ENCODE measurements at regions not wholly inside any gene's neighbourhood (a gene's known extent, or its start where the extent isn't known, plus 50 kb on each side); places are given as distances from the start of the nearest gene placed in this dataset.

DNA sequence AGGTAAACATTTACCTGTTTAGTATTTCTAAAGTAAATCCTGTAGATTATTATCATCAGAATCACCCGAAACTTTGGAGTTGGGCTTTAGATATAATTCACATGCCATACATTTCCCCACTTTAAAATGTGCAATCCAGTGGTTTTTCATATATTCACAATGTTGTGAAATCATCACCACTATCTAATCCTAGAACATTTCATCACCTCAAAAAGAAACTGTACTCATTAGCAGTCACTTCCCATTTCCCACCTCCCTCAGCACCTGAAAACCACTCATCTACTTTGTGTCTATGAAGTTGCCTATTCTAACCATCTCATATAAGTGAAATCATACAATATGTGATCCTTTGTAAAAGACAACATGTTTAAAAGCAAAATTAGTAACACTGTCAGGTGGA lies 182.6 kb downstream of the FZD1 start:
- TF ChIP-seq, protein P1, sequence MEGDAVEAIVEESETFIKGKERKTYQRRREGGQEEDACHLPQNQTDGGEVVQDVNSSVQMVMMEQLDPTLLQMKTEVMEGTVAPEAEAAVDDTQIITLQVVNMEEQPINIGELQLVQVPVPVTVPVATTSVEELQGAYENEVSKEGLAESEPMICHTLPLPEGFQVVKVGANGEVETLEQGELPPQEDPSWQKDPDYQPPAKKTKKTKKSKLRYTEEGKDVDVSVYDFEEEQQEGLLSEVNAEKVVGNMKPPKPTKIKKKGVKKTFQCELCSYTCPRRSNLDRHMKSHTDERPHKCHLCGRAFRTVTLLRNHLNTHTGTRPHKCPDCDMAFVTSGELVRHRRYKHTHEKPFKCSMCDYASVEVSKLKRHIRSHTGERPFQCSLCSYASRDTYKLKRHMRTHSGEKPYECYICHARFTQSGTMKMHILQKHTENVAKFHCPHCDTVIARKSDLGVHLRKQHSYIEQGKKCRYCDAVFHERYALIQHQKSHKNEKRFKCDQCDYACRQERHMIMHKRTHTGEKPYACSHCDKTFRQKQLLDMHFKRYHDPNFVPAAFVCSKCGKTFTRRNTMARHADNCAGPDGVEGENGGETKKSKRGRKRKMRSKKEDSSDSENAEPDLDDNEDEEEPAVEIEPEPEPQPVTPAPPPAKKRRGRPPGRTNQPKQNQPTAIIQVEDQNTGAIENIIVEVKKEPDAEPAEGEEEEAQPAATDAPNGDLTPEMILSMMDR (IDR thresholded peaks at IDR 0.05; ENCODE audit: insufficient read depth, low read depth, low read length), result no peak
- no peak for DNase-seq (ENCODE audit: low read depth)
- POLR2A ChIA-PET, result no interaction called here
- Histone ChIP-seq H3K36me3 (ENCODE audit: control insufficient read depth, insufficient read depth, low read length) (no peaks in the 10 kb centered on the region), H3K4me3 (ENCODE audit: low read depth, low read length) (no peak overlapping the region), H3K27me3 (ENCODE audit: control insufficient read depth, insufficient read depth, low read length) (no peaks in the 10 kb centered on the region)
- CTCF ChIA-PET, result no interaction called here

DNA sequence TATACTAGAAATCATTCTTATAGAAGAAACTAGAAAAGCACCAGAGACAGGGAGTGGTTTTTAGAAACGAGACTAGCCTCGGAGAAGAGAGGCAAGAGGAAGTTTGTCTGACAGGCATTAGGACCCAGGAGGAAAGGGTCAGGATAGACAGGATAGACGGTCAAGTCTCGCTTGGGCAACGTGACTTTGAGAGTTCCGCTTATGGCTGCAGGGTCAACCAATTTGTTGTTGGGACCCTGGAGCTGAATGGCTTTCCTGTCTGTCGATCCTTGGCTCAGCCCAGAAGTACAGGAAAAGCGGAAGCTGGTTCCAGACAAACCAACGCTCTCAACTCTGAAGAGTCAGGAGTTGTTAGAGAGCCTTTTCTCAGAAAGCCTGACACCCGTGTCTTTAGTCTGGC lies 191.2 kb downstream of the FZD1 start:
- no peak overlapping the region for H3K4me3 ChIP-seq (ENCODE audit: low read depth, low read length)
- POLR2A ChIA-PET, result no interaction called here
- CTCF ChIA-PET, result no interaction called here
- TF ChIP-seq, protein P1 (IDR thresholded peaks at IDR 0.05; ENCODE audit: insufficient read depth, low read depth, low read length), result no peak
- H3K27me3 ChIP-seq (ENCODE audit: control insufficient read depth, insufficient read depth, low read length), result no peaks in the 10 kb centered on the region
- no peaks in the 10 kb centered on the region for H3K36me3 ChIP-seq (ENCODE audit: control insufficient read depth, insufficient read depth, low read length)
- no peak for DNase-seq (ENCODE audit: low read depth)

DNA sequence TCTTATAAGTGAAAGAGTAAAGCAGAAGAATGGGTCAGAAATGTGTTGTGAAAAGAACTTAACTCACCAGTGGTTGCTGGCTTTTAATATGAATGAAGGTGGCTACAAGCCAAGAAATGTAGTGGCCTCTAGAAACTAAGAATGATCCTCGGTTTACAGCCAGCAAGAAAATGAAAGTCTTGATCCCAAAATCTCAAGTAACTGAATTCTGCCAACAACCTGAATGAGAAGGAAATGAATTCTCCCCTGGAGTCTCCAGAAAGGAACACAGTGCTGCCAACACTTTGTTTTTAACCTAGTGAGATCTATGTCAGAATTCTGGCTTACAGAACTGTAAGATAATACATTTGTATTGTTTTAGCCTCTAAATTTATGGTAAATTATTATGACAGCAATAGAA lies 193.0 kb downstream of the FZD1 start:
- no peak overlapping the region for H3K4me3 ChIP-seq (ENCODE audit: low read depth, low read length)
- TF ChIP-seq, protein P1 (IDR thresholded peaks at IDR 0.05; ENCODE audit: insufficient read depth, low read depth, low read length), result no peak
- CTCF ChIA-PET, result no interaction called here
- no peaks in the 10 kb centered on the region for H3K27me3 ChIP-seq (ENCODE audit: control insufficient read depth, insufficient read depth, low read length)
- POLR2A ChIA-PET, result no interaction called here
- H3K36me3 ChIP-seq (ENCODE audit: control insufficient read depth, insufficient read depth, low read length), result no peaks in the 10 kb centered on the region
- no peak for DNase-seq (ENCODE audit: low read depth)

DNA sequence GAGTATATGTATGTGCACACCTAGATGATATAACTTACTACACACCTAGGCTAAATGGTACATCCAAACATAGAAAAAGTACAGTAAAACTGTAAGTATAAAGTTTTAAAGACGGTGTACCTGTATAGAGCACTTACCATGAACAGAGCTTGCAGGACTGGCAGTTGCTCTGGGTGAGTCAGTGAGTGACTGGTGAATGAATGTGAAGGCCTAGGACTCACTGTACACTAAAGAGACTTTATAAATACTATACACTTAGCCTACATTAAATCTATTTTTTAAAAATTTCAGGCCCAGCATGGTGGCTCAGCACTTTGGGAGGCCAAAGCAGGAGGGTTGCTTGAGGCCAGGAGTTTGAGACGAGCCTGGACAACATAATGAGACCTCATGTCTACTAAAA lies 195.3 kb downstream of the FZD1 start:
- no peak for DNase-seq (ENCODE audit: low read depth)
- Histone ChIP-seq H3K27me3 (ENCODE audit: control insufficient read depth, insufficient read depth, low read length) (no peaks in the 10 kb centered on the region), H3K36me3 (ENCODE audit: control insufficient read depth, insufficient read depth, low read length) (no peaks in the 10 kb centered on the region), H3K4me3 (ENCODE audit: low read depth, low read length) (no peak overlapping the region)
- TF ChIP-seq, protein P1 (IDR thresholded peaks at IDR 0.05; ENCODE audit: insufficient read depth, low read depth, low read length), result no peak
- CTCF ChIA-PET, result no interaction called here
- POLR2A ChIA-PET, result no interaction called here

DNA sequence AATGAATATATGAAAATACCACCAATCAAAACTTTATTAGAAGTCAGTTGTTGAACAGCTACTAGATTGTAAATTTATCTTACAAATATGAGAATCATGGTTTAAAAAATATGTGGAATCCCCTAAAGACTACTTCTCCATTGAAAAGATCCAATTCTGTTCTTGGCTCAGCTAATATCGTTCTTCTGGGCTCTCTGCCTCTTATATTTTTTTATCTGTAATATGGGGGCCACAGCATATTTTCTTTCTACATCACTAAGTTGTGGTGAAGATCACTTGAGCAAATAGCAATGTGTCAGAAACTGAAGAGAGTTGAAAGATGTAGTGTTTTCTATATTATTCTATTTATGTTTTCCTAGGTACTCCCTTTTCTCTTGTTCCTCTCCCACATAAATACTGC lies 198.1 kb downstream of the FZD1 start:
- Histone ChIP-seq H3K36me3 (ENCODE audit: control insufficient read depth, insufficient read depth, low read length) (no peaks in the 10 kb centered on the region), H3K4me3 (ENCODE audit: low read depth, low read length) (no peak overlapping the region), H3K27me3 (ENCODE audit: control insufficient read depth, insufficient read depth, low read length) (no peaks in the 10 kb centered on the region)
- CTCF ChIA-PET, result no interaction called here
- TF ChIP-seq, protein P1 (IDR thresholded peaks at IDR 0.05; ENCODE audit: insufficient read depth, low read depth, low read length), result no peak
- DNase-seq (ENCODE audit: low read depth), result no peak
- POLR2A ChIA-PET, result no interaction called here
